GM10266 (cell line): ENCODE measurements at regions not wholly inside any gene's neighbourhood (a gene's known extent, or its start where the extent isn't known, plus 50 kb on each side); places are given as distances from the start of the nearest gene placed in this dataset.

ENCODE experiments used
- DNase-seq: peaks from one replicate; pipeline ENCODE4 v3.0.0; 2012; ENCODE audit errors: extremely low spot score
- TF ChIP-seq, protein P1 (sequence below): IDR thresholded peaks from 2 replicates; pipeline ENCODE4 v1.5.1; 2012; ENCODE audit warnings: mild to moderate bottlenecking, low read depth; ENCODE audit not compliant: control insufficient read depth, insufficient read depth; ENCODE audit errors: missing control alignments

DNA sequence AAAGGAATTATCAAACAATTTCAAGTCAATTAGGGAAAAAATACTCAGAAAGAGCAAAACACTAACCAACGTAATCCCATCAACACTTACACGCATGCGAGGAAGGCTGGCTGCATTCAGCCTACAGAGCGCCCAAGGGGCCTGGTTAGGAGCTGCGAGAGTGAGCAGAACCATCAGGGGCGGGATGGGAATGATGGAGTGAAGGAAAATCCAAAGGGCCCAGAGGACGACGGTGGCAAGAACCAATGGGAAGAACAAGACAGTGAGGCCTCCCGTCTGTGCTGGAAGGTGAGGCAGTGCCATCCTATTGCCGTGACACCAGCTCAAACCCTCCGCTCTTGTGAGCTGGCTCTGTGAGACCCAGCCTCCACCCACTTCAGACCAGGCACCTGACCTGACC, 253.0 kb downstream of the IRS2 start:
- TF ChIP-seq, protein P1, sequence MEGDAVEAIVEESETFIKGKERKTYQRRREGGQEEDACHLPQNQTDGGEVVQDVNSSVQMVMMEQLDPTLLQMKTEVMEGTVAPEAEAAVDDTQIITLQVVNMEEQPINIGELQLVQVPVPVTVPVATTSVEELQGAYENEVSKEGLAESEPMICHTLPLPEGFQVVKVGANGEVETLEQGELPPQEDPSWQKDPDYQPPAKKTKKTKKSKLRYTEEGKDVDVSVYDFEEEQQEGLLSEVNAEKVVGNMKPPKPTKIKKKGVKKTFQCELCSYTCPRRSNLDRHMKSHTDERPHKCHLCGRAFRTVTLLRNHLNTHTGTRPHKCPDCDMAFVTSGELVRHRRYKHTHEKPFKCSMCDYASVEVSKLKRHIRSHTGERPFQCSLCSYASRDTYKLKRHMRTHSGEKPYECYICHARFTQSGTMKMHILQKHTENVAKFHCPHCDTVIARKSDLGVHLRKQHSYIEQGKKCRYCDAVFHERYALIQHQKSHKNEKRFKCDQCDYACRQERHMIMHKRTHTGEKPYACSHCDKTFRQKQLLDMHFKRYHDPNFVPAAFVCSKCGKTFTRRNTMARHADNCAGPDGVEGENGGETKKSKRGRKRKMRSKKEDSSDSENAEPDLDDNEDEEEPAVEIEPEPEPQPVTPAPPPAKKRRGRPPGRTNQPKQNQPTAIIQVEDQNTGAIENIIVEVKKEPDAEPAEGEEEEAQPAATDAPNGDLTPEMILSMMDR = no peak
- no peak for DNase-seq

DNA sequence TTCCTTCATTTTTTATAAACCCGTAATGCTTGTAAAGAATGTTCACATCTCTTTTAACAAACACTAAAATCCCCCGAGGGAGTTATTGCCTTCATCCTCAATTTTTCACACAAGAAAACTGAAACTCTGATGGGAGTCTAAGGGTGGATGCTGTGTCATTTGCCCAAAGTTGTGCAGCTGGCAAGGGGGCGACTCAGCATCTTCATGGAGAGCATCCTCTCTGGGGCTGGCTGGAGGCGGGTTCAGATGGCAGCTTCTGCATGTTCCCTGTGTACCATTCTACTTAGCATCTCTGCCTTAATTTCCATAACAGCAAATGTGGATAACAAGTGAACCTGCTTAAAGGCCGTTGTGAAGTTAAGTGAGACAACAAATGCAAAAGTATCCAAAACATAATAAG, 256.4 kb downstream of the IRS2 start:
- no peak for DNase-seq
- TF ChIP-seq, protein P1 = no peak

DNA sequence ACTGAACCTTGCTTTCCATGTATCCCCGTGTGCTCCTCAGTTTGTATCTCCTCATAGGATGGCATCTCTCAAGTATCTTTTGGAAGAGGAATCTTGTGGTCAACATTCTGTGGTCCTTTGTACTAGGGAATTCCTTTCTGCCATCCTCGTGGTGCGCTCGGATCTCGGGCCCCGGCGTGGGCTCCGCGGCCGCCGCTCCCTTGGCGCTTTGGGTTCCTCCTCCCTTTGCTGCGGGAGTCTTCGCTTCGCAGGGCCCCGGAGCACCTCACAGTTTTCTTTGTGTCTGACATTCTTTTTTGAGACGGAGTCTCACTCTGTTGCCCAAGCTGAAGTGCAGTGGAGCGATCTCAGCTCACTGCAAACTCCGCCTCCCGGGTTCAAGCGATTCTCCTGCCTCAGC, 264.7 kb downstream of the IRS2 start:
- no peak for DNase-seq
- TF ChIP-seq, protein P1 = no peak

DNA sequence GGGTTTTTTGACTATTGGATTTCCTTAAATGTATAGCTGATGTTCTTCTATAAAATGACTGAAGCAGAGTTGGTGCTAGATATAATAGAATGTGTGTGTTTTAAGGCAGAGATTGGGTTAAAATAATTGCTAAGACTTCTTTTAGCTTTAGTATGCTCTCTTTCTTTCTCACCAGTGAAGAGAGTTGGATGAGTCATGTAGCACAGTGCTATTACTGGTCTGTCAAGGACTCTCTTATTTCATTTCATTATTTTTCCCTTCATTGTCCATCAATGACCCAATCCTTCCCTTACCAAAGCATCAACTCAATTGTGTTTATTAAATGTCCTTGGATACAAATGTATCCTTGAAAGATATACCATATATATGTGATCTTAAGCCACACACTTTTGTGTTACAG, 268.9 kb downstream of the IRS2 start:
- no peak for DNase-seq
- TF ChIP-seq, protein P1 = no peak

DNA sequence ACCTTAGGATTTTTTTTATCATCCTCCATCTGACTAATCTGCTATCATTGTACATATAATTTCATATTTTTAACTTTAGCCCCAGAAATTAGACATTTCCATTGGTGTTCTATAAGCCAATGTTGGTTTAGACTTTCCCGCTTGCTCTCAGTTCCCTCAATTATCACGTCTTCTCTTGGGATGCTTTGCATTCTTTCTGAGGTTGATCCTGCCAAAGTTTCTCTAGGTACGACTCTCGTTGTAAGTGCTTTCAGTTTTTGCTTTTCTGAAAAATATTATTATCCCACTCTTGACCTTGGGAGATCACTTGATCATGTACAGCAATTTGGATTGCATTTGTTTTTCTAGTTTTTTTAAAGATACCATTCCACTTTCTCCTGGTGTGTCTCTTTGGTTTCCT, 270.2 kb downstream of the IRS2 start:
- TF ChIP-seq, protein P1 = no peak
- DNase-seq = no peak

DNA sequence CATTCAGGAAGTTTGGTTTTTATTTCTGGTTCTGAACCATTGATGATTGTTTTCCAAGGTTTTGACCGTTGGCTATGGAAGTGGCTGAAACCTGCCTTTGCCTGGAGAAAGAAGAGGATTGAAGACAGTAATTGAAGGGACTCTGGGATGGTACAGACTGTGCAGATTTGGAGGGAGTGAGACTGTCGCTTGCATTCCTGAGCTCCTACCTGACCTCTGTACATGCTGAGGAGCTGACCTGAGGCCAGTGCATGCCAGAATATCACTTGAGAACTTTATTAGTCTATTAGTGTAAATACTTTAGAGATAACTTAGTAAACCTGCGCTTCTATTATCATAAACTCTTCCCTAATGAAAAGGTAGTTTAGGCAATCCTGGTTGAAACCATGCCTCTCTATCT, 276.4 kb downstream of the IRS2 start:
- TF ChIP-seq, protein P1 = no peak
- DNase-seq = no peak

DNA sequence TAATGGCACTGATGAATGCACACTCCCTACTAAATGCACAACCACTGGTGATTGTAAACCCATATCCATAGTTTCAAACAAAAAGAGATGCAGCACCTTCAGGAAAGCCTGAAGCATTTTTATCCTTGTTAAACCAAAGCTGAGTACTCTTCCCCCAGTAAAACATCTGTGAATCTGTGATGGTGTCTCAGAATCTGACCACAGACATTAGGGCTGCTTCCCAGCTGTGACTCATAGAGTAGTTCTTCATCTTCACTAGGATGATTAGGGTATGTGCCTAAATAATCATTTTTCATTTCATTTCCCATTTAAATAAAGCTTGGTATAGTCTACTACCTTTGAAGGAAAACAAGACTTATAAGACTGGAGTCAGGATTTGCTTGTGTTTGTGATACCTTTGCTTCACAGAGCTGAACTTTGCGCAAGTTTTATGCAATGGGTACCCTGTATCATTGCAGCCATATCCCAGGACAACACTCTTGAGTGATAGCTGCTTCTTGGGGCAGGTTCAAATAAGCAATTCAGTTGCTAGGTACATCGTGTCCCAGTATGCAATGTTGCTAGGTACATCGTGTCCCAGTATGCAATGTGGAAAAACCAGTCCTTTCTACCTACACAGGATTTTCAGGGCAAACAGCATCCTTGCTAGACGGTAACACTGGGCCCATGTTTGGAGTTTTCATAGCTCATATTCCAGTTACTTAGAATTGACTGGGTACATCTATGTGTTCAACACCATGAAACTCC, 277.1 kb downstream of the IRS2 start:
- TF ChIP-seq, protein P1 = no peak
- no peak for DNase-seq
